B cell (primary cell): ENCODE measurements at regions not wholly inside any gene's neighbourhood (a gene's known extent, or its start where the extent isn't known, plus 50 kb on each side); places are given as distances from the start of the nearest gene placed in this dataset.

Experiments
- ATAC-seq: fragments of 200-7000 bp; cut with Tn5 transposase; one replicate; pipeline ENCODE4 v1.10.0; 2021; ENCODE audit warnings: low read depth, mild to moderate bottlenecking, moderate number of reproducible peaks, moderate library complexity
- CTCF ChIA-PET: fragments of 350-600 bp; sonication (Branson Sonifier 250); formaldehyde crosslinking; loops from one replicate; lab custom pipeline; 2021; ENCODE audit warnings: antibody characterized with exemption, inconsistent platforms; lab: Charles Lee
- POLR2A ChIA-PET: fragments of 350-600 bp; sonication (Branson Sonifier 250); formaldehyde crosslinking; loops from one replicate; lab custom pipeline; 2021; ENCODE audit warnings: antibody characterized with exemption; lab: Charles Lee
- DNase-seq: peaks from one replicate; pipeline ENCODE4 v3.0.0; 2013
- H2AFZ ChIP-seq: 2 replicates; pipeline ENCODE4 v1.6.1; 2012; ENCODE audit warnings: mild to moderate bottlenecking, low read depth, low read length; ENCODE audit not compliant: insufficient read depth, poor library complexity, severe bottlenecking
- H3K27ac ChIP-seq, 2 donors: 1 replicate in 1 of 2; 2 replicates in 1 of 2; pipeline ENCODE4 v1.5.1; 2012 to 2013; ENCODE audit warnings: low read length in 2 of 2, mild to moderate bottlenecking in 2 of 2, moderate library complexity in 1 of 2
- H3K27me3 ChIP-seq, 4 experiments: fragments of 200-600 bp in 1 of 4; sonication (generic) in 1 of 4; replicated peaks in 1 of 4; 1 replicate in 2 of 4; 2 replicates in 2 of 4; pipeline versions ENCODE4 v1.6.1 to v1.7.0; 2013 to 2016; ENCODE audit warnings: low read length in 3 of 4, mild to moderate bottlenecking in 2 of 4, mixed read lengths in 1 of 4, moderate library complexity in 1 of 4; ENCODE audit not compliant: insufficient read depth in 4 of 4, control insufficient read depth in 3 of 4; ENCODE audit errors: control extremely low read depth in 1 of 4
- H3K36me3 ChIP-seq, 2 experiments: replicated peaks in 1 of 2; 1 replicate in 1 of 2; 2 replicates in 1 of 2; pipeline versions ENCODE4 v1.6.1 to v1.7.1; 2013; ENCODE audit warnings: low read length in 1 of 2; ENCODE audit not compliant: insufficient read depth in 2 of 2, control insufficient read depth in 1 of 2; ENCODE audit errors: control extremely low read depth in 1 of 2, extremely low read depth in 1 of 2
- H3K4me1 ChIP-seq, 2 donors: fragments of 200-600 bp in 1 of 2; sonication (generic) in 1 of 2; 1 replicate in 1 of 2; 2 replicates in 1 of 2; pipeline versions ENCODE4 v1.5.1 to v1.6.1; 2013 to 2017; ENCODE audit warnings: low read length in 2 of 2; ENCODE audit not compliant: control insufficient read depth in 2 of 2, insufficient read depth in 2 of 2
- H3K4me2 ChIP-seq: replicated peaks from 2 replicates; pipeline ENCODE3; 2012; ENCODE audit warnings: mild to moderate bottlenecking, low read depth, low read length; ENCODE audit not compliant: poor library complexity, severe bottlenecking
- H3K4me3 ChIP-seq, 5 experiments: fragments of 200-600 bp in 1 of 5; sonication (generic) in 1 of 5; 1 replicate in 3 of 5; 2 replicates in 2 of 5; pipeline versions ENCODE4 v1.5.1 to v1.7.0; 2011 to 2016; ENCODE audit warnings: low read length in 4 of 5, mild to moderate bottlenecking in 4 of 5, low read depth in 2 of 5, control low read depth in 1 of 5, moderate library complexity in 1 of 5; ENCODE audit not compliant: insufficient read depth in 1 of 5; ENCODE audit errors: control extremely low read depth in 1 of 5, extremely low read depth in 1 of 5
- H3K79me2 ChIP-seq: fragments of 200-600 bp; sonication (generic); one replicate; pipeline ENCODE4 v1.6.0; 2016; ENCODE audit warnings: low read length; ENCODE audit not compliant: control insufficient read depth, insufficient read depth
- H3K9ac ChIP-seq: fragments of 200-600 bp; sonication (generic); 2 replicates; pipeline ENCODE4 v1.6.1; 2017; ENCODE audit warnings: mild to moderate bottlenecking, low read length, moderate library complexity
- H3K9me3 ChIP-seq, 3 donors: one replicate each; pipeline versions ENCODE4 v1.6.1 to v1.7.1; 2013; ENCODE audit warnings: low read length in 2 of 3; ENCODE audit not compliant: control insufficient read depth in 2 of 3, insufficient read depth in 1 of 3; ENCODE audit errors: control extremely low read depth in 1 of 3
- H4K20me1 ChIP-seq: 2 replicates; pipeline ENCODE4 v1.6.0; 2012; ENCODE audit warnings: mild to moderate bottlenecking, low read length; ENCODE audit not compliant: insufficient read depth, control insufficient read depth, poor library complexity, severe bottlenecking
- H3K27ac Mint-ChIP-seq: one replicate; pipeline ENCODE4 v1.8.0; 2021; ENCODE audit warnings: mixed read lengths
- H3K27me3 Mint-ChIP-seq: one replicate; pipeline ENCODE4 v1.8.0; 2021; ENCODE audit warnings: mixed read lengths
- H3K4me1 Mint-ChIP-seq: one replicate; pipeline ENCODE4 v1.8.0; 2021; ENCODE audit warnings: mixed read lengths
- H3K4me3 Mint-ChIP-seq: one replicate; pipeline ENCODE4 v1.8.0; 2021; ENCODE audit warnings: mixed read lengths
- H3K9me3 Mint-ChIP-seq: one replicate; pipeline ENCODE4 v1.8.0; 2022; ENCODE audit warnings: mixed read lengths; ENCODE audit not compliant: insufficient read depth
- EZH2 ChIP-seq: IDR thresholded peaks from 2 replicates; pipeline ENCODE4 v1.6.1; 2012; ENCODE audit warnings: borderline replicate concordance, low read depth, mild to moderate bottlenecking, moderate library complexity, low read length; ENCODE audit not compliant: insufficient read depth, poor library complexity, severe bottlenecking
- WGBS: methylation state at CpG from one replicate; pipeline ENCODE4 v1.1.5; 2013; ENCODE audit warnings: missing lambda C conversion rate; ENCODE audit not compliant: insufficient coverage; 5-methylcytosine and 5-hydroxymethylcytosine counted together
- intact Hi-C: fragments of 100-400 bp; cut with micrococcal nuclease; formaldehyde crosslinking; loops from one replicate; pipeline ENCODE4 v1.10.0; 2022
- TF ChIP-seq, protein P1 (sequence below): fragments of 200-600 bp; IDR thresholded peaks from one replicate; pipeline ENCODE4 v1.8.0; 2022; ENCODE audit warnings: antibody characterized with exemption, mild to moderate bottlenecking

DNA sequence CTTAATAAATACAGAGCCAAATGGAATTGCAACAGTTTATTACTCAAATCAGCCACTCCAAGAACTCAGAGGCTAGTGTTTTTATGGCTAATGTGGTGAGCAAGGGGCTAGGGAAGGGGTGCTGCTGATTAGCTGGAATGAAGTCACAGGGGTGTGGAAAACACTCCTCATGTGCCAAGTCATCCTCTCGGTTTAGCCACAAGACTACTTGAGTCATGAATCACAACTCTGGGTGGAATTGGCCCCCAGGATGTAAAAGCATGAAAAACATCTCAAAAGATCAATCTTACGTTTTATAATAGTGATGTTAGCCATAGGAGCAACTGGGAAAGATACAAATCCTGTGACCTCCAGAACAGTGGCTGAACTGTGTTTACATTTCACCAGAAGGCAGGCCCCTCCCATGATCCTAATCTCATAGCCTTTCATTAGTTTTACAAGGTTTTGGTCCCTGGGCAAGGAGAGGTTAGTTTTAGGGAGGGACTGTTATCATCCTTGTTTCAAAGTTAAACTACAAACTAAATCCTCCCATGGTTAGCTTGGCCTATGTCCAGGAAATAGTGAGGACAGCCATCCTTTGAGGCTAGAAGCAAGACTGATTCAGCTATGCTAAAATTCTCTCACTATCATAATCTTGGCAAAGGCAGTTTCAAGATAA lies 2020.1 kb upstream of the PCDH20 start:
- H3K27me3 ChIP-seq, result no peaks in the 10 kb centered on the region
- no peak for ATAC-seq
- H2AFZ ChIP-seq, result no peak overlapping the region
- H3K4me3 ChIP-seq, result no peak overlapping the region
- ChIA-PET POLR2A (no interaction called here), CTCF (no interaction called here)
- no peaks in the 10 kb centered on the region for H3K9me3 ChIP-seq
- no peak for DNase-seq
- Mint-ChIP-seq H3K27me3 (no peaks in the 10 kb centered on the region), H3K4me1 (no peaks in the 10 kb centered on the region), H3K4me3 (no peak overlapping the region), H3K27ac (no peak overlapping the region), H3K9me3 (no peaks in the 10 kb centered on the region)
- H3K9ac ChIP-seq, result no peak overlapping the region
- no CpG with 5 or more reads among the region's 2 CpGs for WGBS
- no peaks in the 10 kb centered on the region for H3K79me2 ChIP-seq
- intact Hi-C loops, result no loop called here
- no peak overlapping the region for H3K27ac ChIP-seq
- no peaks in the 10 kb centered on the region for H4K20me1 ChIP-seq
- no peak overlapping the region for H3K4me2 ChIP-seq
- no peak for TF ChIP-seq EZH2
- TF ChIP-seq, protein P1, sequence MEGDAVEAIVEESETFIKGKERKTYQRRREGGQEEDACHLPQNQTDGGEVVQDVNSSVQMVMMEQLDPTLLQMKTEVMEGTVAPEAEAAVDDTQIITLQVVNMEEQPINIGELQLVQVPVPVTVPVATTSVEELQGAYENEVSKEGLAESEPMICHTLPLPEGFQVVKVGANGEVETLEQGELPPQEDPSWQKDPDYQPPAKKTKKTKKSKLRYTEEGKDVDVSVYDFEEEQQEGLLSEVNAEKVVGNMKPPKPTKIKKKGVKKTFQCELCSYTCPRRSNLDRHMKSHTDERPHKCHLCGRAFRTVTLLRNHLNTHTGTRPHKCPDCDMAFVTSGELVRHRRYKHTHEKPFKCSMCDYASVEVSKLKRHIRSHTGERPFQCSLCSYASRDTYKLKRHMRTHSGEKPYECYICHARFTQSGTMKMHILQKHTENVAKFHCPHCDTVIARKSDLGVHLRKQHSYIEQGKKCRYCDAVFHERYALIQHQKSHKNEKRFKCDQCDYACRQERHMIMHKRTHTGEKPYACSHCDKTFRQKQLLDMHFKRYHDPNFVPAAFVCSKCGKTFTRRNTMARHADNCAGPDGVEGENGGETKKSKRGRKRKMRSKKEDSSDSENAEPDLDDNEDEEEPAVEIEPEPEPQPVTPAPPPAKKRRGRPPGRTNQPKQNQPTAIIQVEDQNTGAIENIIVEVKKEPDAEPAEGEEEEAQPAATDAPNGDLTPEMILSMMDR, result no peak
- no peaks in the 10 kb centered on the region for H3K4me1 ChIP-seq
- no peaks in the 10 kb centered on the region for H3K36me3 ChIP-seq

DNA sequence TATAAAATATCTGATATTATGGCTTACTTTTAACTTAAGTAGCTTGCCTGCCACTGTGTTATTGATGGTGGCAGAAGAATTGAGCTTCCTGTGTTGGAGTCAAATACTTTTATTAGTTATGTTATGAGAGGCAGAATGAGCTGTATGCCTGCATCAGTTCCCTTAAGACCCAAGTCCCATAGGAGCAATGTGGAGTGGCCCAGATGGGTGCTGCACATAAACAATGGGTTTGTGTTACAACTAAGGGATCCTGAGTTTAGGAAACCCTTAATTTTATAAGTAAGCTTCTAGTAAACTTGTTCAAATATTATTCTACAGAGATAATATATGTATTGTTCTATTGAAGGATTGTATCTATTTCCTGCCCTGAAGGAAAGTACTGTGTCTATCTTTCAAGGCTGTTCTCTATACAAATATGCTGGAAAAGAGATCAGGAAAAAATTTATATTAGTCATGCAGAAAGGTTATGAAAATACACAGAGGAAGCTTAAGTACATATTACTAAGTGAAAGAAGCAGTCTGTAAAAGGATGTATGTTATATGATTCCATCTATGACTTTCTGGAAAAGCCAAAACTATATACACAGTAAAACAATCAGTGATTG lies 2018.0 kb upstream of the PCDH20 start:
- Histone ChIP-seq H3K79me2 (no peaks in the 10 kb centered on the region), H3K9ac (no peak overlapping the region), H2AFZ (no peak overlapping the region), H3K36me3 (no peaks in the 10 kb centered on the region), H3K9me3 (no peaks in the 10 kb centered on the region), H3K27ac (no peak overlapping the region), H3K4me1 (no peaks in the 10 kb centered on the region), H3K27me3 (no peaks in the 10 kb centered on the region), H3K4me3 (no peak overlapping the region), H3K4me2 (no peak overlapping the region), H4K20me1 (no peaks in the 10 kb centered on the region)
- TF ChIP-seq, protein P1, result no peak
- TF ChIP-seq EZH2, result no peak
- Mint-ChIP-seq H3K27ac (no peak overlapping the region), H3K4me1 (no peaks in the 10 kb centered on the region), H3K27me3 (no peaks in the 10 kb centered on the region), H3K4me3 (no peak overlapping the region), H3K9me3 (no peaks in the 10 kb centered on the region)
- POLR2A ChIA-PET, result no interaction called here
- no peak for ATAC-seq
- DNase-seq, result no peak
- intact Hi-C loops, result no loop called here
- CTCF ChIA-PET, result no interaction called here
